Fibroblast of lung (primary cell): ENCODE measurements at regions not wholly inside any gene's neighbourhood (a gene's known extent, or its start where the extent isn't known, plus 50 kb on each side); places are given as distances from the start of the nearest gene placed in this dataset.

Experiments used
- DNase-seq, 2 donors: peaks; one replicate each; pipeline versions ENCODE4 v3.0.0 to v3.0.0-alpha.2; 2010; ENCODE audit warnings: low read depth in 2 of 2
- H2AFZ ChIP-seq: 2 replicates; pipeline ENCODE4 v1.5.1; 2012; ENCODE audit warnings: low read length, control low read depth, inconsistent platforms
- H3K27ac ChIP-seq: 2 replicates; pipeline ENCODE4 v1.5.1; 2011; ENCODE audit warnings: low read length, control low read depth; ENCODE audit not compliant: insufficient read depth
- H3K27me3 ChIP-seq: 2 replicates; pipeline ENCODE4 v1.5.1; 2011; ENCODE audit warnings: mild to moderate bottlenecking, low read length; ENCODE audit not compliant: control insufficient read depth, insufficient read depth
- H3K36me3 ChIP-seq: 2 replicates; pipeline ENCODE4 v1.5.1; 2011; ENCODE audit warnings: low read length; ENCODE audit not compliant: control insufficient read depth, insufficient read depth
- H3K4me1 ChIP-seq: 2 replicates; pipeline ENCODE4 v1.5.1; 2011; ENCODE audit warnings: low read length; ENCODE audit not compliant: control insufficient read depth, insufficient read depth; ENCODE audit errors: extremely low read depth
- H3K4me2 ChIP-seq: 2 replicates; pipeline ENCODE4 v1.5.1; 2011; ENCODE audit warnings: low read length, control low read depth; ENCODE audit not compliant: insufficient read depth; ENCODE audit errors: extremely low read depth
- H3K4me3 ChIP-seq, 4 experiments: fragments of 200-600 bp in 1 of 4; sonication (generic) in 1 of 4; replicated peaks in 1 of 4; 2 replicates each; pipeline ENCODE4 v1.5.1; 2011 to 2016; ENCODE audit warnings: low read length in 4 of 4, low read depth in 3 of 4, mild to moderate bottlenecking in 3 of 4, control low read depth in 2 of 4, inconsistent platforms in 1 of 4, mixed read lengths in 1 of 4; ENCODE audit not compliant: insufficient read depth in 1 of 4; ENCODE audit errors: control extremely low read depth in 1 of 4
- H3K79me2 ChIP-seq: 2 replicates; pipeline ENCODE4 v1.5.1; 2012; ENCODE audit warnings: mild to moderate bottlenecking, low read length, inconsistent platforms; ENCODE audit not compliant: control insufficient read depth, insufficient read depth
- H3K9ac ChIP-seq: 2 replicates; pipeline ENCODE4 v1.5.1; 2011; ENCODE audit warnings: mild to moderate bottlenecking, low read length, control low read depth; ENCODE audit not compliant: insufficient read depth
- H3K9me3 ChIP-seq: 2 replicates; pipeline ENCODE4 v1.5.1; 2012; ENCODE audit warnings: low read depth, low read length; ENCODE audit not compliant: control insufficient read depth, insufficient read depth
- H4K20me1 ChIP-seq: 2 replicates; pipeline ENCODE4 v1.5.1; 2011; ENCODE audit warnings: low read length; ENCODE audit not compliant: control insufficient read depth, insufficient read depth; ENCODE audit errors: extremely low read depth
- EZH2 ChIP-seq: IDR thresholded peaks from 2 replicates; pipeline ENCODE4 v1.5.1; 2012; ENCODE audit warnings: low read length, control low read depth, mild to moderate bottlenecking; ENCODE audit errors: missing control alignments
- TF ChIP-seq, protein P1 (sequence below), 2 donors: IDR thresholded peaks in 1 of 2; conservative IDR thresholded peaks in 1 of 2; 1 replicate in 1 of 2; 2 replicates in 1 of 2; pipeline ENCODE4 v1.5.1; 2011 to 2012; ENCODE audit warnings: low read length in 2 of 2, control low read depth in 1 of 2, inconsistent platforms in 1 of 2, low read depth in 1 of 2, mild to moderate bottlenecking in 1 of 2

- TF ChIP-seq, protein P1, sequence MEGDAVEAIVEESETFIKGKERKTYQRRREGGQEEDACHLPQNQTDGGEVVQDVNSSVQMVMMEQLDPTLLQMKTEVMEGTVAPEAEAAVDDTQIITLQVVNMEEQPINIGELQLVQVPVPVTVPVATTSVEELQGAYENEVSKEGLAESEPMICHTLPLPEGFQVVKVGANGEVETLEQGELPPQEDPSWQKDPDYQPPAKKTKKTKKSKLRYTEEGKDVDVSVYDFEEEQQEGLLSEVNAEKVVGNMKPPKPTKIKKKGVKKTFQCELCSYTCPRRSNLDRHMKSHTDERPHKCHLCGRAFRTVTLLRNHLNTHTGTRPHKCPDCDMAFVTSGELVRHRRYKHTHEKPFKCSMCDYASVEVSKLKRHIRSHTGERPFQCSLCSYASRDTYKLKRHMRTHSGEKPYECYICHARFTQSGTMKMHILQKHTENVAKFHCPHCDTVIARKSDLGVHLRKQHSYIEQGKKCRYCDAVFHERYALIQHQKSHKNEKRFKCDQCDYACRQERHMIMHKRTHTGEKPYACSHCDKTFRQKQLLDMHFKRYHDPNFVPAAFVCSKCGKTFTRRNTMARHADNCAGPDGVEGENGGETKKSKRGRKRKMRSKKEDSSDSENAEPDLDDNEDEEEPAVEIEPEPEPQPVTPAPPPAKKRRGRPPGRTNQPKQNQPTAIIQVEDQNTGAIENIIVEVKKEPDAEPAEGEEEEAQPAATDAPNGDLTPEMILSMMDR (conservative IDR thresholded peaks at IDR 0.05 in 1 of 2, IDR thresholded peaks at IDR 0.05 in 1 of 2; ENCODE audit: low read depth in 1 of 2, low read length in 2 of 2): no peak
- no peak for TF ChIP-seq EZH2
- Histone ChIP-seq H3K27ac (no peak overlapping the region), H3K4me2 (no peak overlapping the region), H3K4me3 (no peak overlapping the region), H3K27me3 (no peaks in the 10 kb centered on the region), H3K9me3 (no peaks in the 10 kb centered on the region), H3K79me2 (no peaks in the 10 kb centered on the region), H3K9ac (no peak overlapping the region), H3K4me1 (no peaks in the 10 kb centered on the region), H3K36me3 (no peaks in the 10 kb centered on the region), H4K20me1 (no peaks in the 10 kb centered on the region), H2AFZ (no peak overlapping the region)
- DNase-seq: no peak
Observed at GRCh38 chr3:187870360-187871203, 125.3 kb upstream of the BCL6 start.

- DNase-seq: no peak
- Histone ChIP-seq H3K4me1 (no peaks in the 10 kb centered on the region), H3K27me3 (no peaks in the 10 kb centered on the region), H3K4me3 (no peak overlapping the region), H3K9ac (no peak overlapping the region), H4K20me1 (no peaks in the 10 kb centered on the region), H3K79me2 (no peaks in the 10 kb centered on the region), H3K4me2 (no peak overlapping the region), H3K36me3 (no peaks in the 10 kb centered on the region), H2AFZ (no peak overlapping the region), H3K27ac (no peak overlapping the region), H3K9me3 (no peaks in the 10 kb centered on the region)
- TF ChIP-seq EZH2: no peak
- TF ChIP-seq, protein P1 (conservative IDR thresholded peaks at IDR 0.05 in 1 of 2, IDR thresholded peaks at IDR 0.05 in 1 of 2; ENCODE audit: low read depth in 1 of 2, low read length in 2 of 2): no peak
Observed at GRCh38 chr3:187871204-187871591, 125.9 kb upstream of the BCL6 start.

DNA sequence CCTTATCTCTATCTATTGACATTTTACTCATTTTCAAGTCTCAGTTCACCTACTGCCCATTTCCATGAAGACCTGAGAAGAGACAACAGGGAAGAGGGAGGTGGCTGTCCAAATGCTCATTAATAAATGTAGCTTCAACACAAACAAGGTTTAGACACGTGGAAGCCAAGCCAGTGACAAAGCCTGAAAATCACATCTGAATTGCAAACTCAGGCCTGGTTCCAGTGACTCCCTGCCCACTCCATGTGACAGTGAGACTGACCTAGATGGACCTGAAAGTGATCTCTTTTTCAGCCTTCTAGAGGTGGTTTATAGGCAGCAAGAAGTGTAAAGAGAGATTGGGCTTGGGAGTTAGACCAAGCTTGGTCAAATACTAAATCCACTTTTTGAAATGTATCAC, 126.6 kb upstream of the BCL6 start:
- no peaks in the 10 kb centered on the region for H3K27me3 ChIP-seq
- H3K27ac ChIP-seq: no peak overlapping the region
- no peaks in the 10 kb centered on the region for H3K36me3 ChIP-seq
- no peak overlapping the region for H3K9ac ChIP-seq
- DNase-seq: no peak
- no peaks in the 10 kb centered on the region for H4K20me1 ChIP-seq
- TF ChIP-seq, protein P1 (conservative IDR thresholded peaks at IDR 0.05 in 1 of 2, IDR thresholded peaks at IDR 0.05 in 1 of 2; ENCODE audit: low read depth in 1 of 2, low read length in 2 of 2): no peak
- no peak for TF ChIP-seq EZH2
- no peaks in the 10 kb centered on the region for H3K4me1 ChIP-seq
- no peaks in the 10 kb centered on the region for H3K79me2 ChIP-seq
- H3K4me3 ChIP-seq: no peak overlapping the region
- H3K9me3 ChIP-seq: no peaks in the 10 kb centered on the region
- H3K4me2 ChIP-seq: no peak overlapping the region
- H2AFZ ChIP-seq: no peak overlapping the region
